IPS-NIHi11 (cell line): ENCODE measurements at regions not wholly inside any gene's neighbourhood (a gene's known extent, or its start where the extent isn't known, plus 50 kb on each side); places are given as distances from the start of the nearest gene placed in this dataset.

ENCODE experiments used
- DNase-seq: peaks from one replicate; pipeline ENCODE4 v3.0.0; 2012; ENCODE audit warnings: mixed read lengths, low spot score

GRCh38 chr14:26855077-26855753 lies 257.4 kb upstream of the NOVA1 start:
- no peak for DNase-seq

- no peak for DNase-seq
These were observed 259.2 kb upstream of the NOVA1 start for GRCh38 chr14:26856876-26857518.

- DNase-seq = no peak
These were observed 261.6 kb upstream of the NOVA1 start for GRCh38 chr14:26859483-26859882.

GRCh38 chr14:26860111-26860510 lies 262.3 kb upstream of the NOVA1 start:
- DNase-seq = no peak

GRCh38 chr14:26863736-26864135 lies 265.9 kb upstream of the NOVA1 start:
- DNase-seq = no peak

GRCh38 chr14:26866721-26867120 lies 268.9 kb upstream of the NOVA1 start:
- no peak for DNase-seq

- DNase-seq = peak; percentile 20
These were observed 269.4 kb upstream of the NOVA1 start for GRCh38 chr14:26867171-26867757.

- DNase-seq = no peak
These were observed 272.3 kb upstream of the NOVA1 start for GRCh38 chr14:26870096-26870495.

GRCh38 chr14:26870722-26871617 lies 273.1 kb upstream of the NOVA1 start:
- no peak for DNase-seq

- DNase-seq = peak; percentile 9
These were observed 274.9 kb upstream of the NOVA1 start for GRCh38 chr14:26872515-26873361.

GRCh38 chr14:26873362-26873960 lies 275.6 kb upstream of the NOVA1 start:
- no peak for DNase-seq

- DNase-seq = no peak
These were observed 290.0 kb upstream of the NOVA1 start for GRCh38 chr14:26887847-26888246.

- DNase-seq = no peak
These were observed 290.8 kb upstream of the NOVA1 start for GRCh38 chr14:26888592-26888991.

- DNase-seq = no peak
These were observed 298.6 kb upstream of the NOVA1 start for GRCh38 chr14:26896447-26896846.

GRCh38 chr14:26897196-26897595 lies 299.4 kb upstream of the NOVA1 start:
- DNase-seq = no peak

GRCh38 chr14:26905229-26905628 lies 307.4 kb upstream of the NOVA1 start:
- DNase-seq = no peak

GRCh38 chr14:26913786-26914185 lies 316.0 kb upstream of the NOVA1 start:
- DNase-seq = no peak

- peak; percentile 31 for DNase-seq
These were observed 319.3 kb upstream of the NOVA1 start for GRCh38 chr14:26917086-26917485.

- DNase-seq = no peak
These were observed 328.2 kb upstream of the NOVA1 start for GRCh38 chr14:26925876-26926584.

- DNase-seq = no peak
These were observed 328.8 kb upstream of the NOVA1 start for GRCh38 chr14:26926585-26926984.
